ENCODE measurements at regions not wholly inside any gene's neighbourhood (a gene's known extent, or its start where the extent isn't known, plus 50 kb on each side); places are given as distances from the start of the nearest gene placed in this dataset.
A peak's percentile ranks its signal among the peaks of the same experiment; 100 is the strongest.
"Not testable (repeated sequence)": the region's sequence is repeated elsewhere in the genome, so short reads cannot be mapped to it uniquely, and the experiment has no call there.

DNA sequence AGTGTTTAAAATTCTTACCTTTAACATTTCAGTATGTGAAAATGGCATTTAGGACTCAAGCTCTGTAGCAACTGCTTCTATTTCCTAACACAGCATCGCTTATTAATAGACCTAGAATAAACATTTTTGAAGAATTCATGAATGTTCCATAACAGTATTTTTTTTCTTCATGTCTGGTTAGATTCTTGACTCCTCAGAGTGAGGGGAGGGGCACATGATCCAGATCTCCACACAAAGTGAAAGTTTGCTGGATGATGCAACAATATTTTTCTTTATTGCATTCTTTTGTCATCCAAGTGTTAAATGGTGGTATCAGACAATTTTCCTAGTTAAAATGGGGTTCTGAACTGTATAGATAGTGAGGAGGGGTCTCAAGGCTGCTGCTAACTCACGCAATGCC lies 130.8 kb upstream of the MAN2A1 start:
- Histone ChIP-seq H3K9me3 (replicated peaks; ENCODE audit: low read length) (no peaks in the 10 kb centered on the region), H3K27me3 (ENCODE audit: control insufficient read depth, insufficient read depth, low read length) (no peaks in the 10 kb centered on the region), H3K36me3 (ENCODE audit: insufficient read depth, low read length) (no peaks in the 10 kb centered on the region), H3K4me3 (ENCODE audit: low read length) (no peak overlapping the region), H3K4me1 (ENCODE audit: control insufficient read depth, insufficient read depth, low read length) (no peaks in the 10 kb centered on the region), H3K9ac (ENCODE audit: low read depth, low read length) (no peak overlapping the region), H3K4me2 (ENCODE audit: low read length) (no peak overlapping the region)

GRCh38 chr5:109558364-109558763 lies 131.4 kb upstream of the MAN2A1 start:
- no peaks in the 10 kb centered on the region for H3K36me3 ChIP-seq (ENCODE audit: insufficient read depth, low read length)
- H3K4me1 ChIP-seq (ENCODE audit: control insufficient read depth, insufficient read depth, low read length), result no peaks in the 10 kb centered on the region
- H3K9me3 ChIP-seq (replicated peaks; ENCODE audit: low read length), result no peaks in the 10 kb centered on the region
- H3K4me3 ChIP-seq (ENCODE audit: low read length), result no peak overlapping the region
- H3K4me2 ChIP-seq (ENCODE audit: low read length), result no peak overlapping the region
- H3K27me3 ChIP-seq (ENCODE audit: control insufficient read depth, insufficient read depth, low read length), result no peaks in the 10 kb centered on the region
- no peak overlapping the region for H3K9ac ChIP-seq (ENCODE audit: low read depth, low read length)

DNA sequence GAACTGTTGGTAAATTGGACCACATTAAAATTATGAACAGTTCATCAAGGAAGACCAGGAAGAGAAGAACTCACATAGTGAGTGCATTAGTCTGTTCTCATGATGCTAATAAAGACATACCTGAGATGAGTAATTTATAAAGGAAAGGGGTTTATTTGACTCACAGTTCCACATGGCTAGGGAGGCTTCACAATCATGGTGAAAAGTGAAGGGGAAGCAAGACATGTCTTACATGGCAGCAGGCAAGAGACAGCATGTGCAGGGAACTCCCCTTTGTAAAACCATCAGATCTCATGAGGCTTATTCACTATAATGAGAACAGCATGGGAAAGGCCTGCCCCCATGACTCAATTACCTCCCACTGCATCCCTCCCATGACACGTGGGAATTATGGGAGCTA lies 135.9 kb upstream of the MAN2A1 start:
- no peaks in the 10 kb centered on the region for H3K36me3 ChIP-seq (ENCODE audit: insufficient read depth, low read length)
- no peak overlapping the region for H3K4me3 ChIP-seq (ENCODE audit: low read length)
- H3K4me2 ChIP-seq (ENCODE audit: low read length), result no peak overlapping the region
- no peak overlapping the region for H3K9ac ChIP-seq (ENCODE audit: low read depth, low read length)
- H3K4me1 ChIP-seq (ENCODE audit: control insufficient read depth, insufficient read depth, low read length), result no peaks in the 10 kb centered on the region
- H3K27me3 ChIP-seq (ENCODE audit: control insufficient read depth, insufficient read depth, low read length), result no peaks in the 10 kb centered on the region
- H3K9me3 ChIP-seq (replicated peaks; ENCODE audit: low read length), result no peaks in the 10 kb centered on the region

DNA sequence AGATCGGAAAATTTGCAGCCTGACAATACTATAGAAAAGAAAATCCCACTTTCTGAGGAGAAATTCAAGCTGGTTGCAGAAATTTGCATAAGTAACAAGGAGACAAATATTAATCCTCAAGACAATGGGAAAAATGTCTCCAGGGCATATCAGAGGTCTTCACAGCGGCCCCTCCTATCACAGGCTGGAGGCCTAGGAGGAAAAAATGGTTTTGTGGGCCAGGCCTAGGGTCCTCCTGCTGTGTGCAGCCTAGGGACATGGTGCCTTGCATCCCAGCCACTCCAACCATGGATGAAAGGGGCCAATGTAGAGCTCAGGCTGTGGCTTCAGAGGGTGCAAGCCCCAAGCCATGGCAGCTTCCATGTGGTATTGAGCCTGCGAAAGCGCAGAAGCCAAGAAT lies 138.5 kb upstream of the MAN2A1 start:
- not testable (repeated sequence) for H3K9ac ChIP-seq (ENCODE audit: low read depth, low read length); H3K27me3 ChIP-seq (ENCODE audit: control insufficient read depth, insufficient read depth, low read length); H3K4me1 ChIP-seq (ENCODE audit: control insufficient read depth, insufficient read depth, low read length); H3K4me3 ChIP-seq (ENCODE audit: low read length); H3K36me3 ChIP-seq (ENCODE audit: insufficient read depth, low read length); H3K9me3 ChIP-seq (replicated peaks; ENCODE audit: low read length); H3K4me2 ChIP-seq (ENCODE audit: low read length)

GRCh38 chr5:109550077-109550476 lies 139.7 kb upstream of the MAN2A1 start:
- no peaks in the 10 kb centered on the region for H3K9me3 ChIP-seq (replicated peaks; ENCODE audit: low read length)
- no peak overlapping the region for H3K9ac ChIP-seq (ENCODE audit: low read depth, low read length)
- H3K4me2 ChIP-seq (ENCODE audit: low read length), result no peak overlapping the region
- H3K27me3 ChIP-seq (ENCODE audit: control insufficient read depth, insufficient read depth, low read length), result no peaks in the 10 kb centered on the region
- no peaks in the 10 kb centered on the region for H3K4me1 ChIP-seq (ENCODE audit: control insufficient read depth, insufficient read depth, low read length)
- H3K4me3 ChIP-seq (ENCODE audit: low read length), result no peak overlapping the region
- H3K36me3 ChIP-seq (ENCODE audit: insufficient read depth, low read length), result no peaks in the 10 kb centered on the region

DNA sequence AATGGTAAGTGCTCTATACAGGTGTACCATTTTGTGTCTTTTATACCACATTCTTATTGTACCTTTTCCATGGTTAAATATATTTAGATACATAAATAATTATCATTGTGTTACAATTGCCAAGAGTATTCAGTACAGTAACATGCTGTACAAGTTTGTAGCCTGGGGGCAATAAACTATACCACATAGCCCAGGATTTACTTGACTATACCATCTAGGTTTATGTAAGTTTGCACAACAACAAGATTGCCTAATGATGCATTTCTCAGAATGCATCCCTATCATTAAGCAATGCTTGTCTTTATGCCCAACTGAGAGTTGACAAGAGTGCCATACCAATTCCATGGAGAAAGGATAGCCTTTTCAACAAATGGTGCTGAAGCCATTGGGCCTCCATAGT lies 136.7 kb upstream of the PJA2 start:
- no peak overlapping the region for H3K4me2 ChIP-seq (ENCODE audit: low read length)
- no peaks in the 10 kb centered on the region for H3K4me1 ChIP-seq (ENCODE audit: control insufficient read depth, insufficient read depth, low read length)
- no peaks in the 10 kb centered on the region for H3K27me3 ChIP-seq (ENCODE audit: control insufficient read depth, insufficient read depth, low read length)
- no peak overlapping the region for H3K4me3 ChIP-seq (ENCODE audit: low read length)
- no peak overlapping the region for H3K9ac ChIP-seq (ENCODE audit: low read depth, low read length)
- no peaks in the 10 kb centered on the region for H3K9me3 ChIP-seq (replicated peaks; ENCODE audit: low read length)
- no peaks in the 10 kb centered on the region for H3K36me3 ChIP-seq (ENCODE audit: insufficient read depth, low read length)

DNA sequence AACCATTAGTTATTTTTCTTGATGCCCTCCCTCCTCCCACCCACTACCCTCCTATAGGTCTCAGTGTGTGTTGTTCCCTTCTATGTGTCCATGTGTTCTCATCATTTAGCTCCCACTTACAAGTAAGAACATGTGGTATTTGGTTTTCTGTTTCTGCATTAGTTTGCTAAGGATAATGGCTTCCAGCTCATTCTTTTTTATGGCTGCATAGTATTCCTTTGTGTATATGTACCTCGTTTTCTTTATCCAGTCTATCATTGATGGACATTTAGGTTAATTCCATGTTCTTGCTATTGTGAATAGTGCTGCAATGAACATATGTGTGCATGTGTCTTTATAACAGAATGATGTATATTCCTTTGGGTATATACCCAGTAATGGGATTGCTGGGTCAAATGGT lies 135.1 kb upstream of the PJA2 start:
- not testable (repeated sequence) for H3K4me3 ChIP-seq (ENCODE audit: low read length); H3K27me3 ChIP-seq (ENCODE audit: control insufficient read depth, insufficient read depth, low read length); H3K9ac ChIP-seq (ENCODE audit: low read depth, low read length); H3K9me3 ChIP-seq (replicated peaks; ENCODE audit: low read length); H3K36me3 ChIP-seq (ENCODE audit: insufficient read depth, low read length); H3K4me1 ChIP-seq (ENCODE audit: control insufficient read depth, insufficient read depth, low read length); H3K4me2 ChIP-seq (ENCODE audit: low read length)

GRCh38 chr5:109538692-109539091 lies 128.9 kb upstream of the PJA2 start:
- not testable (repeated sequence) for H3K4me3 ChIP-seq (ENCODE audit: low read length); H3K4me2 ChIP-seq (ENCODE audit: low read length); H3K27me3 ChIP-seq (ENCODE audit: control insufficient read depth, insufficient read depth, low read length); H3K9me3 ChIP-seq (replicated peaks; ENCODE audit: low read length); H3K4me1 ChIP-seq (ENCODE audit: control insufficient read depth, insufficient read depth, low read length); H3K9ac ChIP-seq (ENCODE audit: low read depth, low read length); H3K36me3 ChIP-seq (ENCODE audit: insufficient read depth, low read length)

GRCh38 chr5:109535090-109535489 lies 125.3 kb upstream of the PJA2 start:
- not testable (repeated sequence) for H3K4me2 ChIP-seq (ENCODE audit: low read length); H3K9me3 ChIP-seq (replicated peaks; ENCODE audit: low read length)
- H3K4me1 ChIP-seq (ENCODE audit: control insufficient read depth, insufficient read depth, low read length), result peaks cover 16% of the 10 kb centered on the region

GRCh38 chr5:109533751-109534272 lies 124.0 kb upstream of the PJA2 start:
- H3K4me3 ChIP-seq (ENCODE audit: low read length), result peak overlapping the region; percentile 39
- no peaks in the 10 kb centered on the region for H3K9me3 ChIP-seq (replicated peaks; ENCODE audit: low read length)
- peak overlapping the region; percentile 54 for H3K9ac ChIP-seq (ENCODE audit: low read depth, low read length)
- peaks cover 23% of the 10 kb centered on the region for H3K4me1 ChIP-seq (ENCODE audit: control insufficient read depth, insufficient read depth, low read length)
- H3K4me2 ChIP-seq (ENCODE audit: low read length), result peak overlapping the region; percentile 66
- H3K36me3 ChIP-seq (ENCODE audit: insufficient read depth, low read length), result no peaks in the 10 kb centered on the region
- H3K27me3 ChIP-seq (ENCODE audit: control insufficient read depth, insufficient read depth, low read length), result no peaks in the 10 kb centered on the region

More at GRCh38 chr5:109535090-109535489, 125.3 kb upstream of the PJA2 start:
- not testable (repeated sequence) for H3K9ac ChIP-seq (ENCODE audit: low read depth, low read length); H3K27me3 ChIP-seq (ENCODE audit: control insufficient read depth, insufficient read depth, low read length); H3K4me3 ChIP-seq (ENCODE audit: low read length); H3K36me3 ChIP-seq (ENCODE audit: insufficient read depth, low read length)

GRCh38 chr5:109532773-109533364 lies 123.1 kb upstream of the PJA2 start:
- Histone ChIP-seq H3K9me3 (replicated peaks; ENCODE audit: low read length) (no peaks in the 10 kb centered on the region), H3K36me3 (ENCODE audit: insufficient read depth, low read length) (no peaks in the 10 kb centered on the region), H3K4me3 (ENCODE audit: low read length) (peak overlapping the region; percentile 39), H3K9ac (ENCODE audit: low read depth, low read length) (peak overlapping the region; percentile 54), H3K4me1 (ENCODE audit: control insufficient read depth, insufficient read depth, low read length) (peaks cover 23% of the 10 kb centered on the region), H3K4me2 (ENCODE audit: low read length) (peak overlapping the region; percentile 66), H3K27me3 (ENCODE audit: control insufficient read depth, insufficient read depth, low read length) (no peaks in the 10 kb centered on the region)

GRCh38 chr5:109531262-109531661 lies 121.5 kb upstream of the PJA2 start:
- Histone ChIP-seq H3K4me1 (ENCODE audit: control insufficient read depth, insufficient read depth, low read length) (peaks cover 23% of the 10 kb centered on the region), H3K4me2 (ENCODE audit: low read length) (no peak overlapping the region), H3K9me3 (replicated peaks; ENCODE audit: low read length) (no peaks in the 10 kb centered on the region), H3K36me3 (ENCODE audit: insufficient read depth, low read length) (no peaks in the 10 kb centered on the region), H3K27me3 (ENCODE audit: control insufficient read depth, insufficient read depth, low read length) (no peaks in the 10 kb centered on the region), H3K9ac (ENCODE audit: low read depth, low read length) (no peak overlapping the region), H3K4me3 (ENCODE audit: low read length) (no peak overlapping the region)

All from skeletal muscle satellite cell (primary cell).